Neural cell (in vitro differentiated cells): ENCODE measurements at regions not wholly inside any gene's neighbourhood (a gene's known extent, or its start where the extent isn't known, plus 50 kb on each side); places are given as distances from the start of the nearest gene placed in this dataset.

Experiments
- CTCF ChIP-seq: fragments of 450-650 bp; IDR thresholded peaks from 2 replicates; pipeline ENCODE4 v1.5.1; 2014; ENCODE audit warnings: antibody characterized with exemption, mild to moderate bottlenecking, moderate library complexity; ENCODE audit not compliant: poor library complexity, severe bottlenecking
- EZH2 ChIP-seq: fragments of 200-600, 300-800 bp; shearing (Covaris generic), sonication (generic); IDR thresholded peaks from 2 replicates; pipeline ENCODE4 v1.6.1; 2014; ENCODE audit warnings: antibody characterized with exemption, low read length, borderline replicate concordance, mild to moderate bottlenecking; ENCODE audit not compliant: insufficient read depth, poor library complexity, severe bottlenecking
- POLR2AphosphoS5 ChIP-seq: IDR thresholded peaks from 2 replicates; pipeline ENCODE4 v1.6.1; 2012
- REST ChIP-seq: IDR thresholded peaks from 2 replicates; pipeline ENCODE4 v1.6.1; 2012; ENCODE audit warnings: borderline replicate concordance
- TAF1 ChIP-seq: IDR thresholded peaks from 2 replicates; pipeline ENCODE4 v1.6.1; 2012; ENCODE audit warnings: low read depth

- TF ChIP-seq REST: no peak
- TF ChIP-seq CTCF: no peak
- no peak for TF ChIP-seq TAF1
- TF ChIP-seq EZH2: no peak
- TF ChIP-seq POLR2AphosphoS5: no peak
These were observed 1159.1 kb downstream of the SI start for GRCh38 chr3:163919154-163919553.
